Activated CD4-positive, CD25-positive, alpha-beta regulatory T cell (primary cell): ENCODE measurements at regions not wholly inside any gene's neighbourhood (a gene's known extent, or its start where the extent isn't known, plus 50 kb on each side); places are given as distances from the start of the nearest gene placed in this dataset.

Source experiments
- DNase-seq, 4 experiments: peaks; one replicate each; lab custom pipeline; 2025; lab: John Stamatoyannopoulos, UW

DNA sequence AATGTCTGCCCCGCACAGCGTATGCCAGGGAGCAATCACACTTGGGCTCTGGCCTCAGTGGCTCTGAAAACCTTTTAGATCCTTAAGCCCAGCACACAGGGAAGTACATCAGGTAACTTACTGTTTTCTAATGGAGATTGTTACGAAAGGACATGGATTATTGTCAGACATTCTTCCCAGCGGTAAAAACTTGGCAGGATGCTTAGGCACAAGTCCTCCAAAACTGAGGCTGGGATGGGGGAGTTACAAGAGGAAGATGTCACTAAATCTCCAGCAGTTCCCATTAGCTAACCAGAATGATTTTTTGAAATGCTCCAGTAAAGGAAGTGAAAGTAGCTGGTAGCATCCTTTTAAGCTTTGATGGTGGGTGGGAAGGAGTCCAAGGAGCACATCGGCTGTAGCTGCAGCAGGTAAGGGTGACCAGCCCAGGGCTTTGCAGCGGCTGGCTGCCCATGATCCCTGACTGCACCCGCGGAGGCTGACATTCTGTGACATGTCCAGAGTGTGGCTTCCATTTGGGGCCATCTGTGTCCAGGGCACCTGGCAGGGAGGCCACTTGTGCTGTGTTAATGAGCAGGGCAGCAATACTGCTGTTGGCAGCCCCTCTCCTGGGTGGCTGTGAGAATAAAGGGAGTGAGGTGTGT is 165.8 kb downstream of the GADD45G start:
- DNase-seq: no peak

GRCh38 chr9:89771205-89771604 is 166.4 kb downstream of the GADD45G start:
- DNase-seq: no peak

DNA sequence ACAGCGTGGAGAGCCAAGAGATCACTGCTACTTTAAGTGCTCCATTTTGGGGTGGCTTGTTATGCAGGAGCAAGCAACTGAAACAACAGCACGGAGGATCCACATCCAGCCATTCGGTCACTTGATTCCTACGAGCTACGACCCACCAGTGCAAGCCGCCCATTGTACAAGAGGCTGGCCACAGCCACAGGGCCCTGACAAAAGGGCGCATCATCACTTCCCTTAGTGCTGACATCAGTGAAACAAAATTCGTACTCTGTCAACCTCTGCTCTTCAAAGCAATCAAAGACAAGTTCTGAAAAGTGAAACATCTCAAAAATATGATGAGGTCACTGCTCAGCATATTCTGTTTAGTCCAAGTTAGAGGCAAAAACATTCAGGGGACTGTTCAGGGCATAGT is 168.4 kb downstream of the GADD45G start:
- no peak for DNase-seq

DNA sequence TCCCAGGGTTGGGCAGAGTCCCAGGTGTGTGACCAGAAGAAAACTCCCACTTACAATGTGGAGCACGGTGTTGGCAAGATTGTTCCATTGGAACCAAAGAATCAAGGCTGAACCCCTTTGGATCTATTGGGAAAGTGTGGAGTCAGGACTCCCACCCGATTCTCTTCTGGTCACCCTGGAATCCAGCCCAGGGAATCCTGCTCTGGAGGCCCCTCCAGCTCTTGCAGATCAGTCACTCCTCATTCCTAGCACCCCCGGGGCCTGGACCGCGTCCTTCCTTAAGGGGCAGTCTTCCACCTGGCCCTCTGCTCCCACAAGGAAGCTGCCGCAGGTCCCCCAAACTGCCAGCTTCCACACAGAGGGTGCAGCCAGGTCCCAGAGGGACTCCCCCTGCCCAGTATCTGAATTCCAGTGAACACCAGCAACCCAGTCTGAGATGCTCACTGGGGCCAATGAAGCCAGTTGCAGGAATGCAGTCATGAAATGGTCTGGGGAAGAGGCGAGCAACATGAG is 170.1 kb downstream of the GADD45G start:
- DNase-seq: no peak

GRCh38 chr9:89775641-89776040 is 170.8 kb downstream of the GADD45G start:
- DNase-seq: no peak

DNA sequence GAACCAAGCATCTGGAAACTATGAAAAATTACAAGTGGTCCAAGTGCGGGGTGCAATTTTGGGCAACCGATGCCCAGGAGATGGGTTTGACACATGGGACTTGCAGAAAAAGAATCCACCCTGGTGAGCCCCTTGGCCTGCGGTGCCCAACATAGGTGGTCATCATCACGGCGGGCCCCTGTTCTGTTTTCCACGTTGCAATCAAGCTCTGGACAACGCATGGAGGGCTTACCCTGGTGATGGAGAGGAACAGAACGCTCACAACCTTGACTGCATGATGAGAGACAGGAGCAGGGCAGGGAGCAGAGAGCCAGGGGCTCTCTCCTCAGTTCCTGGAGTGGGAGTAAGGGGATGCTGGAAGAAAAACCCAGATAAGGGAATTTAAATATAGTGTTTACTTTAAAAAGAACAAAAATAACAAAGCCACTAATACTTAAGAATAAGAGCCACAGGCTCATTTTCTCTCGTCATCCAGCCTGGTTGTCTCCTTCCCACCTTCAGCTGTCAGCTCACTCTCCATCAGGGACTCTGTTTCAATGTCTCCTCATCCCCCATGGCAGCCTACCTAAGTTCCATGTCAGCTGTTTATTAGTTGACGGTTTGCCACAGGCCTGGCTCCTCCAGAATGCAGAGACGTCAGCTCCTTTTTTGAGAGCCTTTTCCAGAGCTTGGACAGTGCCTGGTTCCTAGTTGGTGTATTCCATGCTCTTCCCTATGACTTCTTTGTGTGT is 172.1 kb downstream of the GADD45G start:
- DNase-seq: no peak

DNA sequence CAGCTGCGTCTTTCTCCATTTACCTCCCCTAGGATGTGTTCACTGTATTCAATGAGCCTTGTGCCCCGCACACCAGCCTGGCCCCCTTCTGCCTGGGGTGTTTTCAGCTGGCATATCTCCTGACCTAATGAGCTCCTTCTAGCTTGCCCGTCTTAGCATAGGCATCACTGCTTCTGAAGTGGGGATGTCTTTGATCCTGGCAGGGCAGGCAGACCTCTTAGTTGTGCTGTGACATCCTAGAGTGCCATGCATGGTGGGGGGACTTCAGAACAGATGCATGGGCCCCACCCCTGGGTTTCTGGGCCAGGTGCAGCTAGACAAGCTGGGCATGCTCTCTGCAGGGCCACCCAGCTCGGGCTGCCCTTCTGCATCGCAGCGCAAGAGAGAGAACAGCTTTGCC is 172.7 kb downstream of the GADD45G start:
- DNase-seq: no peak

GRCh38 chr9:89778100-89779090 is 173.6 kb downstream of the GADD45G start:
- no peak for DNase-seq

DNA sequence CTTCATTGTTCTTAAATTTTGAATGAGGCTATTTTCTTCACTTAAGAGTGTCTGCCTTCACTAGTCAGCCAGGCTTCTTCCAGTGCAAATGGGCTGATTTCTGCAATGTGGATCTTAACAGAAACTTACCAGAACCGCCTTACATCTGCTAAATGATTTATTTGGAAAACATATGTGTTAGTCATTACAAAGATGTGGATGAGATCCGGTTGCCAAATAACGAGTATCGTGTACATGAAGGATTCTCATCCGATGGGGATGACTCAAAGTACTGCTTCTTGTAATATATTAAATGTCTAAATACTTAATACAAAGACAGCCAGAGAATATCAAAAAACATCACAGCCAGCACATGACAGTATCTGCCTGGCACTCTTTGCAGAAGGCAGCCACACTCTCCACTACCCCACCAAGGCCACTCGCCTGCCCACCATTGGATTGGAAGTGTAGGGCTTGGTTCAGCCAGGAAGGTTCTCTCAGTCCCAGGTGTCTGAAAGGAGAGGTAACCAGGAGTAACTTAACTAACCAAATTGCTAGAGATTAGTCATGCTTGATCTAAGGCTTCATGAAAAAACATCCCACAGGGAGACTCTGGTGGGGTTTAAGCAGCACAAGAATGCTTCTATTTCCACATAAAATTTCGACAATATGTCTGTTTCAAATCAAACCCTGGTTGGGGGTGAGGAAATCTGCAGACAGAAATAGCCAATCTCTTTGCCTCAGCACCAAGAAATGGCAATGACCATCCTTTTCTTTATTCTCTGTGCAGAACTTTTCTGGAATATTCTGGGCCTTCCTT is 174.8 kb downstream of the GADD45G start:
- no peak for DNase-seq

- no peak for DNase-seq
Observed at GRCh38 chr9:89780959-89781358, 176.1 kb downstream of the GADD45G start.

- DNase-seq: no peak
Observed at GRCh38 chr9:89781838-89782540, 177.2 kb downstream of the GADD45G start.

GRCh38 chr9:89786655-89787054 is 181.8 kb downstream of the GADD45G start:
- no peak for DNase-seq

- no peak for DNase-seq
Observed at GRCh38 chr9:89787595-89787994, 182.8 kb downstream of the GADD45G start.

GRCh38 chr9:89788434-89788833 is 183.6 kb downstream of the GADD45G start:
- no peak for DNase-seq

GRCh38 chr9:89789922-89790510 is 185.2 kb downstream of the GADD45G start:
- no peak for DNase-seq

DNA sequence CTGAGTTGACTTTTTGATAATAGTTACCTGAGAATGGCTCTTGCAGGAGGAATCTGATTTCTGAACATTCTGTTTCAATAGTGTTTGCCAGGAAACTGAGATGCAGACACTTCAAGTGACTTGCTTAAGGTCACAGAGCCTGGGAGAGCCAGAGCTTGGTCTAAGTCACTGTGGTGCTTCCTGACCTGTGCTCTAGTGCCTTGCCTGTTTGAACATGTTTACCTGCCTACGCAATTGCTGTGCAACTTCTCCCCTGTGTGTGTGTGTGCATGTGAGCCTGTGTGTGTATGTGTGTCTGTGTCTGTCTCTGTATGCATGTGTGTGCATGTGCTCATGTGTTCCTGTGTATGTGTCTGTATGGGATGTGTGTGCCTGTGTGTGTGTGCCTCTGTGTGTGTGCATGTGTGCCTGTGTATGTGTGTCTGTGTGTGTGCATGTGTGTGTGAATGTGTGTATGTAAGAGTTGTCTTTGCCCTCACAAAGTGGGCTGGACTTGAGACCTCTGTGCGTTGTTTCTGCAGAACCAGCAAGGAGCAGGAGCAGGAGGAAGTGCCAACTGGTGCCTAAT is 185.8 kb downstream of the GADD45G start:
- no peak for DNase-seq

GRCh38 chr9:89791754-89792153 is 186.9 kb downstream of the GADD45G start:
- no peak for DNase-seq

DNA sequence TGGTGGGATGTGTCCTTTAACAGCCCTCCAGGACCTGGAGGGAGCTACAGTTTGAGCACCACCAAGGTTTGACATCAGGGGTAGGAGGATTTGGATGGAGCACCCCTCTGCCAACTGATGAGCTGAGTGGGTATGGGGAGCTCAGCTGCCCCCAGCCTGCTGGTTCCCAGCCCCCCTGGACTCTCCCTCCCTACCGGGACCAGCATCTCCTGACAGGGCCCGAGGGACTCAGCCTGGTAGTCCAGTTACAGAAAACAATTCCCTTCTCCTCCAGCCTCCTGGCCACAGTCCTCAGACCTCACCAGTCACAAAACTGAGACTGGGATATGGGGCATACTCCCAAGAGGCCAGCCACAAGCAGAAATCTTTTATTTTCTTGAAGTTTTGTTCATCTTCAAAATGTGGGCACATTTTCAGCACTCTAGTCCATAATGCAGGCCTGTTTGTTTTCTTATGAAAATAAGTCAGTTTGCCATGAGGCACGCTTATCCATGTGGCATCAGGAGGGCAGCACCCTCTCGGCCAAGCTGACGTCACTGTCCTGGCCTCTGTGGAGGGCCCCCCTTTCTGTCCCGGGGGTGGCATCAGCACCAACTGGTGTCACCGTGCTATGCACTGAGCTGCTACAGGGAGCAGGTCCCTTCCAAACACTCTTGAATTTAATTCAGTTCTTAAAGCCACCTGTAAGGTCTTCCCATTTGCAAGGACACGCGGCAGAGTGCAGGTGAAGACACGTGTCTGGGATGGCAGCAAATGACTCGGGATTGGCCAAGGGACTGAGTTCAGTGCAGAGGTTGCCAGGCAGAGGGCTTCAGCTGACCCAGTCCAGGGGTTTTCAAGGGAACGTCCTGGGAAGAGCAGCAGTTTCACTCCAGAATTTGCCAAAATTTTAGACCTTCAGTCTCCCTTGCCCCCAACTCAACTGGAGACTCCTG is 187.6 kb downstream of the GADD45G start:
- DNase-seq: no peak

DNA sequence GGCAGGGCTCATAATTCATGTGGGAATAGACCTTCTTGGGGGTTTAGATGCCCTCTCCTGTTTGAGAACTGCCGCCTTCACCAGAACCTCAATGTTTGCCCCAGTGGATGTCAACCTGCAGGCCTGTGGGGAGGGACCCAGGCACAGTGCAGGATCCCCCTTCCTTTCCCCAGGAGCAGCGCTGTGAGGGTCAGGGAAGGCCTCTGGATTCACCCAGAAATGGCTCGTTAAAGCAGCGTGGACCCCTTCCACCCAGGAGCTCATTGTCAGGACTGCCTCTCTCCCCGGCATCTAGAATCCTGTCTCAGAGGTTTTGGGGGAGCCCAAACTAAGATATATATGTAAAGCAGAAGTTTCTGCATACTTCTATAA is 188.3 kb downstream of the GADD45G start:
- no peak for DNase-seq
